ENCODE measurements at regions not wholly inside any gene's neighbourhood (a gene's known extent, or its start where the extent isn't known, plus 50 kb on each side); places are given as distances from the start of the nearest gene placed in this dataset.

DNA sequence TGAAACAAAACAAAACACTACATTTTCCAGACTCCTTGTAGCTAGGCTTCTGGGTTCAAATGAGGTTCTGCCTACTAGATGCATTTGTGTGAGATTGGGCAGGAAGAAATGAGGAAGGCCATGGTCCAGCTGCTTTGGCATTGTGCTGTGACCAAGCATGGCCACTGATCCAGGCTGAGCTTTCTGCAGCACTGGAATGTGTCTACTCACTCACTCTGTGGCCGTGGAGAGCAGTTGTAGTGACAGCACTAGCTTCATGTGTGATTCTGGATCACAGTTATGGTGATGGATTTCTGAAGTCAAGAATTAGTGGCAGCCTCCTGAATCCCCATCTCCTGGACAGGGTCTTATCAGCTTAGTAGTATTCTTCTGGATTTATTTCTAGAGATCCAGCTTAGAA, 358.9 kb downstream of the GPAT3 start:
- DNase-seq = no peak

DNA sequence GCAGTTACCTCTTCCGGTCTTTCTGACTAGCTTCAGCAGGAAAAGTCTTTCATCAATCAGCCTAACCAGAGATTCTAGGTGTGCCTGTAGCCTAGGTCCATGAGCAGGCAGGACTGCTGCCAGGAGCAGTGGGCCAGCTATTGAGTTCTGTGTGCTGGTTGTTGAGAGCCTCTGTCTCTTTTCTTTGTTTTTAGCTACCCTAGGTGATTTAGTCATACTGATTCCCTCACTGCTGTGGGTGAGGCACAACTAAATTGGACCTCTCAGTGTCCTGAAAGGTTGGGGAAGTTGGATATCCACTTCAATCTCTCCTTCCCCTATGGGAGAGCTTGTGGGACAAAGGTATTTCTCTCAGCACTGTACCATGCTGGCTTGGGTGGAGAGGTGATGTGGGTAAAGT, 354.9 kb downstream of the GPAT3 start:
- no peak for DNase-seq

DNA sequence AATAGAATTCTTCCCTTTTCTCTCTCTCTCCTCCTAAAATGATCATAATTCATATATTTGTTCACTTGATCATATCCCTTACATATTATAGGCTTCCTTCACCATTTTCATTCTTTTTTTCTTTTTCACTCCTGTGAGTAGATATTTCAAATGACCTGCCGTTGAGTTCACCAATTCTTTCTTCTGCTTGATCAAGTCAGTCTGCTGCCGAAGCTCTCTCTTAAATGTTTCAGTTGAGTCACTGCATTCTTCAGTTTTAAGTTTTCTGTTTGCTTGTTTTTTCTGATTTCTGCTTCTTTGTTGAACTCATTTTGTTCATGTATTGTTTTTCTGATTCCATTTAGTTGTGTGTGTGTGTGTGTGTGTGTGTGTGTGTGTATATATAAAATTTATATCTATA, 354.3 kb downstream of the GPAT3 start:
- no peak for DNase-seq

DNA sequence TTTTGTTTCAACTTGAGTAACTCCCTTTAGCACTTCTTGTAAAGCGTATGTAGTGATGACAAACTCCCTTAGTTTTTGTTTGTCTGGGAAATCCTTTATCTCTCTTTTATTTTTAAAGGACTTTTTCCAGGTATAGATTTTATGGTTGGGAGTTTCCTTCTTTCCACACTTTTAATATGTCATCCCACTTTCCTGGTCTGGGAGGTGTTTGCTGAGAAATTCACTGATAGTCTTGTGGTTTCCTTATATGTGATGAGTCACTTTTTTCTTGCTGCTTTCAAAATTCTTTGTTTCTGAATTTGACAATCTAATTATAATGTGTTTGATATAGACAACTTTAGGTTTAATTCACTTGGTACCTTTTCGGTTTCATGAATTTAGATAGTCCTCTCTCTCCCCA, 353.9 kb downstream of the GPAT3 start:
- no peak for DNase-seq

DNA sequence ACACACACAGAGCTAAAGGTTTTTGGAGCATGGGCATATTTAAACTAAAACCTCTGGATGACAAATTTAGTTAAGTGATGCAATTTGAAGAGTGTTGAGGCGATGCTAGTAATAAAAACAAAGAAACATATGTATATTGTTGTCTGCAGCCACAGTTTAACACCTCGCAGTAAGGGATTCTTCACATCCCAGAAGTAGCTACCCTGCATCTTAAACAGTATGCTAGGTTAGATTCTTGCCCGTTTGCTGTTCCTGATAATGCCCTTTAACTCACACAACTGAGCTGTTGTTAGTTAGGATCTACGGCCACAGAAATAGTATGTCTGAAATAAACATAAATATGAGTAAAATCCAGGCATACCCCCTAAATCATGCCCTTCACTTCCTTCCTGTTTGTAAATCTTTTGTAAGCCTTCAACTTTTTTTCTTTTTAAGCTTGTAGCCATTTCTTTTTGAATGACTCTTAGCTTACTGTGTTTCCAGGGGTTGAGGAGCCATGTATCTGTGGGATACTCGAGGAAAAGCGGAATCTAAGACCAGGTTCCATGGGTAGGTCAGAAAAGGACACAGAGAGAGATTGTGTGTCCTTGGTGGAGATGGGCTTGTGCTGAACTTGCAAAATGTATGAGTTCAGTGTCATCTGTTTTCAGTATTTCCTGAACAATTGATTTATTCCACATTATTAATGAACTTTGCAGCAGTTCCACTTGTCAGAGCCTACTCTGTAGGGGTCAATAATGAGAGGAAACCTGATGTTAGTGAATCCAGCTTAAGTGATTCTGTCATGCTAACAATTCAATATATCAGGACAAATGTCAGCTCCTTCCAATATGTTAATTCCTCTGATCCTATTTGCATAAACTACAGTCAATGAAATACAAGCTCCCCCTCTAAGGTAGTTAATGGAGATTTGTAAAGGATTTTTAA, 349.6 kb downstream of the GPAT3 start:
- no peak for DNase-seq

DNA sequence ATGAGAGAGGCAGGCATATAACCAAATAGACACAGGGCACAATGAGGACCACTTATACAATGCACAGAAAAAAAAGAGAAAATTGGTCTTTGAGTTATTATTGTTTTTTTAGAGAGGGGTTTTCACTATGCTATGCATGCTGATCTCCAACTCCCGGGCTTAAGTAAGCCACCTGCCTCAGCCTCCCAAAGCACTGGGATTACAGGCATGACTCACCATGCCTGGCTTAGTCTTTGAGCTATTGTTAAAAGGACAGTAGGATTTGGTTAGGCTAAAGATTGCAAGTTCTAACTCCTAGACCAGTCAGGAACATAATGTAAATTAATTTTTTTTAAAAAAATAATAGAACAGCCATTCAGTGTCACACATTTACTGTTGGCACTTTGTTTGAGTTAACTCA, 340.1 kb downstream of the GPAT3 start:
- no peak for DNase-seq

DNA sequence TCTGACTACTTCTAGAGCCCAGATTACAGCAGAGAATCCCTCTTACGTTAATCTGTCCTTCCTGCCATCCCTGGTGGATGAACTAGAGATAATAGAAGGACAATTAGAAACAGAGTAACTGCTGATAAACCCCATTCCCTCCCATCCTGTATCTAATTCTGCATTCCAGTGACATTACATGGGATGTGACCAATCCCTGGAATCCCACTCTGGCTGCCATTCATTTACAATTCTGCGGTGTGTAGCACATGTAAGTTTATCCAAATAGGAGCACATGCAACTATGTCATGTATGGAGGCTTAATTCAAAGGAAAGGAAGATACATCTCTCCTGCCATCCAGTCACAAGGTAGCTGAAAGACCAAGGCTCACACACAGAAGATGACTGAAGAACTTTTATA, 339.5 kb downstream of the GPAT3 start:
- no peak for DNase-seq

DNA sequence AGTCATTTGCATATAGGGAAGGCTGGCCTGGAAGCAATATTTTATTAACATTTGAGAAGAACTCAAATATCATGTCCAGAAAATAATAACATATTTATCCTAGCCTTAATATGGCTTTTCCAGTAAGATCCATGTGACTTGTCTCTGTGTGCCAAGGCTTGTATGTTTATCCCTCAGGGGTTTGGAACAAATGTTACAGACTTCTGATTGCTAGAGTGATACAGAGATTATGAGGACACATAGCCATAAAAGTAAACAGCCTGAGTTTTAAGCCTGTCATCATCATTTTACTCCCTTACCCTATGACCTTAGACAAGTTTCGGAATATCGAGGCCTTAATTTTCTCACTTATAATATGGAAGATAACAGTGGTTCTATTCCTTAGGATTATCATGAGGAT, 338.1 kb downstream of the GPAT3 start:
- no peak for DNase-seq

DNA sequence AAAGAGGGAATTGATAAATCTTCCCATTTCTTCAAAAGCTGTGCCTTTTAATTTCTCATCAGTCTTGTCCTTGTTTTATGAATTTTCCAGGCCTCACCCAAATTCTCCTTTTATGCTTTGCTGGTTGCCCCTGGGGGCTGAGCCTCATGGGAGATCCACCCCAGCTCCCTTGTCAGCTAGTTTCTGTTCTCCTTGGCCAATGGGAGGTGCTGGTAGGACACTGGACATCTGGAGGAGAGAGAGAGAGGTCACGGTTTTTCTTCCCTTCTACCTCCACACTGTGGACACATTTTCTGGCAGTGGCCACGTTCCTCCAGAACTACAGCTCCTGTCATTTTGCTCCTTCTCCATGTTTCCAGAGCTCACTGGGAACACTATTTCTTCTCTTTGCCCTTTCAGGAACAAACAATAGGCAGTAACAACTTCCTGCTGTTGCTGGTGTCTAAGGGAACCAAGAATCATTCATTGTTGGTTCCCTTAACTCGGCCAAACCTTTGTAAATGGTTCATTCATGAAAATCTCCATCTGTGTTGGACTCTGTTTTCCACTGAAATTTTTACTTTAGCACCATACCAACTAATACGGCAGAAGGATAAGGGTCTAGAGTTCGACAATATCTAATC, 334.5 kb downstream of the GPAT3 start:
- DNase-seq = no peak

DNA sequence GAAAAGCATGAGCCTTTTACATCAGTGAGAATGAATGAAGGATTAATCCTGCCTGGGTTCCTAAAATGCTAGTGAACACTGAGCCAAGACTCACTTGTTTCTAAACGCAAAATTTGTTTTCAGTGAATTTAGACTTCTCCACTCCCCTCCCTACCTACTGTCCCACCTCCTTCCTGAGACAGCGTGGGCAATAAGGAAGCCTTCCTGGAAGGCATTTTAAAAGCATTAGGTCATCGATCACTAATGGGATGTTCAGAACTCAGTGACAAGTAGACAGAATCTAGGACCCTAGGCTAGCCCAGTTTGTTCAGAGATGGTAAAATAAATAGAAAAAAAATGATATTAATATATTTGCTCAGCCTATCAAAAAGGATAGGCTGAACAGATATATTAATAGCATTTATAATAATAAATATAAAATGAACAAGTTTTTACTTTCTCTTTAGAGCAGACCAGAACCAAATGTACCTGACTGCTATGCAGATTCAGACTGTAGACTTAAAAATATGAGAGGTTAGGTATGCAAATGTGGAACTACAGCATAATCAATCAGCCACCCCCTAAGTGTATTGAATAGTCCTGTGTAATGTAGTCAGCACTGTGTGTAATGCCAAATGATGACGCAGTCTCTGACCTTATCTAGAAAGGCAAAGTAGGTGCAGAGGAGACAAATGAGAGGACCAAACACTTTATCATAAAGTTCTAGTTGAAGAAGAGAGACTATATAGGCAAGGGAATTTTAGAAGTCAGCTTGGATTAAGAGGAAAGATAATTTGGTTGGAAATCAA, 331.1 kb downstream of the GPAT3 start:
- DNase-seq = no peak

DNA sequence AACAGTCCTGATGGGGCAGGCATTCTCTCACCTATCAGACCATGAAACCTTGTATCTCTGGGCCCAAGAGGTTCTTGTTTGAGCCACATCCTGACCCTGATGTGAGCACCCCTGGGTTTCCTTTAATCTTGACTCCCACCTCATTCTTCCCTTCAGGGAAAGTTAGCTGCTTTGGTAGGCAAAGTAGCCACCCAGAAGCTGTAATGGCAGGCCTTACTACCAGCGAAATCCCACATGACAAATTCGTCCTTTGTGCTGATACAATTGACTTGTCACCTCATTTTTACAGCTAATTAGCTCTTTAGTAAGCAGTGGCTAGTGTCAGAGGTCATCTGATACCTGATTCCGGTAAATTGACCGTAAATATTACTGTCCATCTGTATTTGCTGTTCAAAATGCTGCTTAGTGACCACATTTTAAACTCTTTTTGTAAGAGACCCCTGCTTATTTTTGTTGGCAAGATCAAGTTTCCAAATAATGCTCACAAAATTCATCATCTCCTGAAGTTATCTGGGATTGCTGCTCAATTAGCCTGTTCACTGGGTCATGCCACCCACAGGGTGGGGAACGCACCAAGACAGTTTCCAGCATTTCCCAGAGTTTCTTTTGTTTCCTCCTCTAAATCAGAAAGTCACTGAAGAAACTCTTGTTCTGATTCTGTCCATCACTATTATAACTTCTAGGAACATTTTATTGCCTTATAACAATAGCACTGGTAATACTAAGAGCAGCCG, 329.7 kb downstream of the GPAT3 start:
- DNase-seq = no peak

DNA sequence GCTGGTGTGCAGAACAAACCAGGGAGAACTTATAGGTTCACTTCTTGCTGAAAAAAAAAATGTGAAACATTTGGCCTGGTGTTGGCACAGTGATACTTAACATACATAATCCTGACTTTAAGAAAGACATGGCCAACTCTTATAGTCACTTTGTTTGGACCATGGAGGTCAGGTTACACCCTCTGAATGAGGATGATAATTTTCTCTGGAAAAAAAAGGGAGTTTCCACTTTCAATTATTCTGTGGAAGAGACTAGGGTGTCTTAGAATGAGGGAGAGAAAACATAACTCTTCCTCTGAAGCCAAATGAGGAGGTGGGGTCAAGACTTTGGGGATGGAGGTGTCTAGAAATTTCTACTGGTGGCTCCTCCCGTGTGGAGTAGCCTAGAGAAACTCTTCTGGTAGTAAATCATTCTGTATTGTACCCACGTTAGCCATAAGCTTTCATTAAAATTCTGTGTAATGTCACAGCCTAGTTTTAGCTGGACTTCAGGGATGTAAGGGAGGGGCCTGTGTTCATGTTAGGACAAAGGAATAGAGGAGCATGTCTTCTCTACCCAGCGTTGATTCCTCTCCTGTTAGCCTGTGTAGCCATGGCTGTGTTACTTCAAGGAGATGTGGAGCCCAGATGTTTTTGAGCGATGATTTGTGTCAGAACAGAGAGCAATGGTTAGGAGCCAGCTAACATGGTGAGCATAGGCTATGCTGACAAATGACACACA, 328.3 kb downstream of the GPAT3 start:
- no peak for DNase-seq

DNA sequence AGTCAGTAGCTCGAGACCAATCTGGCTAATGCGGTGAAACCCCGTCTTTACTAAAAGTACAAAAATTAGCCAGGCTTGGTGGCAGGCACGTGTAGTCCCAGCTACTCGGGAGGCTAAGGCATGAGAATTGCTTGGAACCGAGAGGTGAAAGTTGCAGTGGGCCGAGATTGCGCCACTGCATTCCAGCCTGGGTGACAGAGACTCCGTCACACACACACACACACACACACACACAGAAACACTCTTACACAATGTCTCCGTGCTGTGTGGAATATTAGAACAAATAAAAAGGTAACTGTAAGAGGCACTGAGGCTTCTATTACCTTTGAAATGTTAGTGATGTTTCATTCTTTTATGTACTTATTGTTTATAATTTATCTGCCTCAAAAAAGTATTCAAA, 326.6 kb downstream of the GPAT3 start:
- DNase-seq = no peak

DNA sequence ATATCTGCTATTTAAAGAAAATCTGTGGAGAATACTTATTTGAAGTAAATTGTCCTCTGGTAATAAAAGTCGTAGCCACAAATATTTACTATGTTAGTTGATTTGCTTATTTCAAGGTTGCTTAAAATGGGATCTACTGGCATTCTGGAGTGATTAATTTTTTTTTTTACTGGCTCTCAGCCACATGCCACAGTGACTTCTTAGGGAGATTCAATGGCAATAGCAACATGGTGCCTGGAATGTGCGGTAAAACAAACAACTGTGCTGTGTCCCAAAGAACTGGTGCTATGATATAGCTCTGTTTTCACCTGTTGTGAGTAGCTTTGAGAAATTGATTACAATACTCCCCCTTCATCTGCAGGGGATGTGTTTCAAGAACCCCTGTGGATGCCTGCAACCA, 324.3 kb downstream of the GPAT3 start:
- no peak for DNase-seq

DNA sequence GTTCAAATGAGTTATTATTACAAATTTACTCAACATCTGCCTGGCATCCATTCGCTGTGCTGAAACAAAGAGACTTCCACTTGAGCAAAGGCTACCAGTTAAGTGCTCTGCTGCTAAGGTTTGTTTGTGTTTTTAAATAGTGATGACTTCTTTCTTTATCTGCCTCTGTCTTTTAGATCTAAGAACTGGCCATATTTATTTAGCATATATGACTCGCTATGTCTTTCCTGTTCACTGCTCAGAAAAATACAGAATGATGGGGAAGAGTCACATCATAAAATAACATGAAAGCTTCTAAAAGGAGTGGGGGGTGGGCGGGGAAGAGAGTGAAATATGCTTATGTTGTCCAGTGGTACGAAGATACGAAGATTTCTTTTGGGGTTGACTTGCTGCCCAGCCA, 322.2 kb downstream of the GPAT3 start:
- no peak for DNase-seq

DNA sequence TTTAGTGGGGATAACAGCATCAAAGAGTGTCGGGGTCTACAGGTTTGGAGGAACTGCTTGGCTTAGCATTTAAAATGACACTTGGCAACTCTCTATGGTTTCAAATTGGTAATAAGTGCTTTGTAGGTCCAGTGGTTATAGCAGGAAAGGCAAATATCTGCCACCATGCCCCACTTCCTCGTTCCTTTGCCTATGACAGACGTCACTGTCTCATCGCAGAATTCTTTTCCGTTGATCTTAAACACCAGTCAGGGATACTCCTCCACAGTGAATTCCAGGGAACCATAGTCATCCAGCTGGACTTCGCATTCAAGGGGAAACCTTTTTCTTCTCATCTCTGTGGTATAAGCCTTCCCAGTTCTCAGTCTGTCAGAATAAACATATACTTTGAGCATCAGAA, 319.1 kb downstream of the GPAT3 start:
- DNase-seq = no peak

DNA sequence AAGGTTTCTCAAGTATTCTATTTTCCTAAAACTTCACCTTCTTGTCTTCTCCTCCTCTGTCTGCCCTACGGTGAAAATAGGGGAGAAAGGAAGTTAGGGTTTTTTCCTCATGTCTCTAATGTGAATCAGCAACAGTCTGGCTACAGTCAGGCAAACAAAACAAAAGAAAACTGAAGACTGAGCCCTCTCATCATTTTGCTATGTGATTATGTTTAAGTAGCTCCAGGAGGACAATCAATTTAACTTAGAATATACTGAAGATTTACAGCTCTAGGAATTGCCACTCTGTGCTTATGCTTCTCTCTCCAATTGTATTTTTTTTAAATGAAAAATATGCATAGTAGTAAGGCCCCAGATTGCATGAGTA, 316.2 kb downstream of the GPAT3 start:
- DNase-seq = no peak

DNA sequence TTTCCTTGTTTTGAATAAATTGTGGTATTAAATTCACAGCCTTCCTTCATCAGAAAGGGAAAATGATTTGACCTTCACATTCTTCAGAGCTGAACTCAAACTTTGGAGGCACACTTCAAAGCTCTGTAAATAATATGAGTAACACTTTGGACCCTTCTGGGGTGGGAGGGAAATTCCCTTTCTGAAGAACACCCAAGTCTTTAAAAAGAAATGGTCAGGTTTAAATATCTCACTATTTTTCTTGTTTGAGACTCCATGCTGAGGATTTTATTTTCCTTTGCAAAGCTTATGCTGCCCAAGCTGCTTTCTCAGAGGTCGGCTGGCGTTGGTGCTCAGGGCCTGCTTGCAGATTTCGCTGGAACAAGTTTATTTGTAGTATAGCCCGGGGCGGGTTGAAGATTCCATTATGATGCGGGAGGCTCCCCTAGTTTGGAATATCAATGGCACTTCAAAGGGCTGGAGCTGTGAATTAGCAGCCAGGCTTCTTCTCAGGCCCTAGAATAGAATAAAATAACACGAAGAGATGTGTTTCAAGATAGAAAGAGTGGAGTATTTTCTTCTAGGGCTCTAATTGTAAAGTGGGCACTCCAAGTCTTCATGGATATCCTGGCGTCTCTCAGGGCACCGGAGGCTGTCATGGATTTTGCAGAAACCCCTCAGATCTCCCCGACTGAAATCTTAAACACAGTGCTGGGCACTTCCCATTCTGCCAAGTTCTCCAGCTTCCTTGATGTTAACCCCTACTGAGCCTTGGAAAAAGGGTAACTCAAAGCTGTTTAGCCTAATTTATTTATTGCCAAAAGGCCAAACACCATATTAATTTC, 315.6 kb downstream of the GPAT3 start:
- no peak for DNase-seq

DNA sequence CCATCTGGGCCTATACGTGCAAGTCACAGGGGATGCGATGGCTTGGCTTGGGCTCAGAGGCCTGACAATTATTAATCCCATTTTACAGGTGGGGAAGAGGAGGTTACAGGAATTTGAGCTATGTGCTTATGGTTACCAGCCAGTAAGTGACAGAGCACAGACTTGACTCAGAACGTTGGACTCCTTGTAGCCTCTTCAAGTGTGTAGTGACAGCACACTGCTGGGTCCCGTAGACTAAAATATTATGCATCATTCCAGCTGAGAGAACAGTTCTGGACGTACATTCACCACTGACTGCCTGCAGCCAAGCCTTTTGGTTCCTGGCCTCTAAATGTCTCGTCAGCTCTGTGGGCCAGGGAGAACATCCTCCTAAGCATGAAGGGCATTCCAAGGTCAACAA, 314.5 kb downstream of the GPAT3 start:
- no peak for DNase-seq

DNA sequence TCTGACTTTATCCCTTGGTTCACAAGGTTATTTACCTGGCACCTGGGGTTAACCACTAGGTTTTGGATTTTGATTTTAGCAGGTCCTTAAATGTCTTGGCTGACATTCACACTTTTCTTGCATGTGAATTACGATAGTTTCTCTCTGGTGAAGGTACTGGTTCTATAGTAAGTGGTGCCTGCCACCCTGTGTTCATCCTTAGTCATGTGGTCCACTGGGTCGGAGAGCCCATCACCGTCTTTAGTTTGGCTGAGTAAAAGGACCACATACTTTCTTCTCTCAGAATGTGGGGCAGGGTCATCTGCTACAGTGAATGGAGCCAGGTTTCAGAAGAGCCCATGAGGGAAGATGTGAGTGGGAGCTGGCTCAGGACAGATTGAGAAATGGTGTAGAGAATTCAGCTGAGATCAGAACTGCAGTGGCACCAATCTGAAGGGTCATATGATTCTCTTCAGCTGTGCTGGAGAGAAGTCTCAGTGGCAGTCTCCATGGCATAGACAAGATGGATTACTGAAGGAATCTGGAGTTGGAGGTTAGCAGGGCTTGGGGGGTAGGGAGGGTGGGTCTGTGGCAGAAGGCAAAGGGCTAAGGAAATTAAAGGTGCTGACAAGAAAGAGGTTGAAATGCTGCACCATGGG, 310.4 kb downstream of the GPAT3 start:
- no peak for DNase-seq

DNA sequence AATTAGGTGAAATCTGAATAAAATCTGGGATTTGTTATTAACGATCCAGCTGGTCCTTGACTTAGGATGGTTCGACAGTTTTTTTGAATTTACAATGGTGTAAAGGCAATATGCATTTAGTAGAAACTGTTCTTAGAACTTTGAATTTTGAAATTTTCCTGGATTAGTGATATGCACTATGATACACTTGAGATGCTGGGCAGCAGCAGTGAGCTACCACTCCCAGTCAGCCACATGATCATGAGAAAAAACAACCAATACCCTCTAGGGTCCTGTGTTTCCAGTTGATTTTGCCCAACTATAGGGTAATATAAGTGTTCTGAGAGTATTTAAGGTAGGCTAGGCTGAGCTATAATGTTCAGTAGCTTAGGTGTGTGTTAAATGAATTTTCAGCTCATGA, 303.7 kb downstream of the GPAT3 start:
- no peak for DNase-seq

Data from activated CD4-positive, alpha-beta T cell treated with anti-CD3 and anti-CD28 coated beads, Interleukin-2, Interleukin-6, amounts not matched to agents 100 ng/mL and 50 ng/mL, durations not matched to agents 16 hours and 8 hours (primary cell).